AML-193 (cell line): ENCODE measurements at regions not wholly inside any gene's neighbourhood (a gene's known extent, or its start where the extent isn't known, plus 50 kb on each side); places are given as distances from the start of the nearest gene placed in this dataset.
A peak's percentile ranks its signal among the peaks of the same experiment; 100 is the strongest.
"Not testable (repeated sequence)": the region's sequence is repeated elsewhere in the genome, so short reads cannot be mapped to it uniquely, and the experiment has no call there.

Experiments used
- DNase-seq, 2 experiments: peaks; one replicate each; lab custom pipeline; 2025; lab: John Stamatoyannopoulos, UW

DNA sequence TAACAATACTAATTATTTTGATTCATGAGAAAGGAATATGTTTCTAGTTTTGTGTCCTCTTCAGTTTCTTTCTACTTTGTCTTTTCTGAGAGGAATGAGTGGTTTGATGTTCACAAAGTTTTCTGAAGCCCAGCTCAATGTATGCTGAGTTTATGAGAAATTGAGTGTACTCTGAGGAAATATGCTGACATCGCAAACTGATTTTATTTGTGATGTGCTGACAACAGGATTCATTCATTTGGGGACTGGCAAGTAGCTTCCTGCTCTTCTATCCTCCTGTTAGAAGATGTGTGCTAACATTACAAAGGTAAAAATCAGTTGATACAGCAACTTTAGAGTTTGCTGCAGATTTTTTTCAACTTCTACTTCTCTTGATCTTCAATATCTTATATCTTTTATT is 403.2 kb upstream of the CDH19 start:
- no peak for DNase-seq

- no peak for DNase-seq
Measured at GRCh38 chr18:67001052-67001451, 397.2 kb upstream of the CDH19 start.

DNA sequence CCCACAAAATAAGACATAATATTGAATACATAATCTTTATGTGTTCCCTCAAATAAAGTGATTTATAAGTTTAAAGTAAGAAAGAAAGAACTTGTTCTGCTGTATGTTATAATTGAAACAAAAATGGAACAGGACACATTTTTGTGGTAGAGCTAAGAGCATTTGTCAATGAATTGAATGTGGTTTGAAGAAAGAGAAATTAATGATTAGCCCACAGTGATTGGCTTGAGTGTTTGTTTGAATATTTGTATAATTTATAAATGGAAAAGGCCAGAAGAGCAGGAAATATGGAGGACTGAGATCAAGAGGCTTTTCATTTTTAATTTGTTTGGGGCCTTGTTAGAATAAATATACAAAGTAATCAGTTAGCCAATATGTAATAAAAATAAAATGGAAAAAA is 395.1 kb upstream of the CDH19 start:
- no peak for DNase-seq

GRCh38 chr18:66995270-66995669 is 391.4 kb upstream of the CDH19 start:
- DNase-seq, result no peak

DNA sequence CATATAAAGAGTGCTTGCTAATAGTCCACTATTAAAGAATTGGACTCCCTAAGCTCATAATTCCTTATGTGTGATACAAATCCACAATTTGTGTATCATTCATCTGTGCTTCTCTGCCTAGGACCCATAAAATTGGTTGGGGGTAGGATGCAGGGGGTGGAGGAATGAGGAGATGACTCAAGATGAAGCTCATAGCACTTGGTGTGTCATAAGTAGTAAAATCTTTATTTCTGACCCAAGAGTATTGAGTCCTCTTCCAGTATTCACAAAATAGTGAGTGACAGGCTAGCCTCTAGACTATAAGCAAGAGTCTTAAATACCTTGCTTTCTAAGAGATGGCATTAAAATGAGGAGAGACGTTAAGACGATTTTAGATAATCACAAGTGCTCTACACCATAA is 390.9 kb upstream of the CDH19 start:
- no peak for DNase-seq

GRCh38 chr18:66993492-66993891 is 389.6 kb upstream of the CDH19 start:
- no peak for DNase-seq

GRCh38 chr18:66990909-66991308 is 387.0 kb upstream of the CDH19 start:
- DNase-seq, result no peak

GRCh38 chr18:66979009-66979408 is 375.1 kb upstream of the CDH19 start:
- no peak for DNase-seq

DNA sequence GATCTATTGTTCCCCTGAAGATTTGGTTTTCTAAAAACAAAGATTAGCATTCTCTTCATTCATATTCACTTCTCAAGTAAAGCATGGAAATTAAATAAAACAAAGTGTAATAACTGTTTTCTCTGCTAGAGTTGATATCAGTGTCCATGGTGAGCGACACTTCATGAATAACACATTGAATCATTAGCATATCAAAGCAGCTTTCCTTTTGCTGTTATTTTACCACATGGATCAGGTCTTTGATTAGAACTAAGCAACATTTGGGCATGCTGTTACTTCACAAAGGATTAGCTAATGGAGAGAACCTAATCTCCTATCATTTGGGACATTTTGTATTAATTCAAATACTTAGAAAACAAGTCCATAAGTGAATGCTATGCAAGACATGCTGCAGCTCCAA is 368.8 kb upstream of the CDH19 start:
- no peak for DNase-seq

GRCh38 chr18:66971960-66972359 is 368.1 kb upstream of the CDH19 start:
- DNase-seq, result no peak

DNA sequence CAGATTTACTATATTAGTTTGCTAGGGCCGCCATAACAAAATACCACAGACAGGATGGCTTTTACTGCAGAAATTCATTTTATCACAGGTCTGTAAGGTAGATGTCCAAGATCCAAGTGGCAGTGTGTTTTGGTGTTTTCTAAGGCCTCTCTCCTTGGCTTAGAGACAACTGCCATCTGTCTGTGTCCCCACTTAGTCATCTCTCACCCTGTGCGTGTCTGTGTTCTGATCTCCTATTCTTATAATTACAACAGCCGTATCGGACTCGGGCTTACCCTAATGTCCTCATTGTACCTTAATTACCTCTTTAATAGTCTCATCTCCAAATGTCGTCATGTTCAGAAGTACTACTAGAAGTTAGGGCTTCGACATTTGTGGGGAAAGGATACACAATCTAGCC is 362.3 kb upstream of the CDH19 start:
- DNase-seq, result no peak

- no peak for DNase-seq
Measured at GRCh38 chr18:66958309-66958708, 354.4 kb upstream of the CDH19 start.

DNA sequence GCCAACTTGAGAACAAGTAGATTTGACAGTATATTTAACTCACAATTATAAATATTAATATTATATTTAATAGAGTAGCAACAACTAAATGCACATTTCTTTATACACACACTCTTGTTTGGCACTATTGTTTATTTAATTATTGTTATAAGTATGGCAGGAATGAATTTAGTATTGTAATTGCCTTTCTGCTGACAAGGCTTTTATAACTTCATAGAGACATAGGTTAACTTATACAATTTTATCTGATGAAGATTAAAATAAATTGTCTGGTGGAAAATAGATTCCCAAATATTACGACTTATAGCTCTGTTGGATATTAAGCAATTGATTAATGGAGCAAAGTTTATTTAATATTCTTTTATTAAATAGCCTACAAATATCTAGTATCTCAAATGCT is 347.9 kb upstream of the CDH19 start:
- DNase-seq, result no peak

GRCh38 chr18:66949419-66949818 is 345.5 kb upstream of the CDH19 start:
- DNase-seq, result no peak

DNA sequence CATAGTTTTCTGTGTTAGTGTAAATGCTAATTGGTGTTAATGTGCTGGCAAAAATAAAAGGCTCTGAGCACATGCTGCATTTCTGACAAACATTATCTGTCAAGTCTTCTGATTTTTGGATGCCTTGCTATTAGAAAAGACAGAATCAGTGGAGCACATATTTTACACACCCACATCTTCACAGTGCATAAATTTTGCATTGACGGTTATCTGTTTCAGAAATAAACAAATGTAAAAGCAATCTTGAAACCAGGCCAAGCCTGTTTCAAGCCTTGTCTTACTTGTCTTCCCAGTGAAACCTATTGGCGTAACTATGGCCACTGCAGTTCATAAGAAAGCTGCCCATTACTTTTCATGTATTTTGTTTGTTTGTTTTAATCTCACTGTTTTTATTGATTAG is 333.7 kb upstream of the CDH19 start:
- no peak for DNase-seq

DNA sequence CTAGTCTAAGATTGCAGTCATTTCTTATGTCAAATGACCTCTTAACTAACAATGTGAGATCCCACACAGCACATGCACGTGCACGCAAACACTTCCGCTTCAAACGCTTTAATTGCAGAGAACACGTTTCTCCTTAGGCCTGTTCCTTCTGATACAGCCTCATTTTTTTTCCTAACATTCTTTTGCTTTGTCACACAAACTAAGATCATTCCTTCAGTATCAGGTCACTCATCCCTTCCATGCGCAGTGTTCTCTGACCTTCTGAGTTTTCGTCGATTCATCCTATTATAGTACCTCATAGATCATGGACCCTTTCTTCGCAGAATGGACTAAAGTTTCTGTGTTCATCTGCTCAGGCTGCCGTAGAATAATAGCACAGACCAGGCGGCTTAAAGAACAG is 327.1 kb upstream of the CDH19 start:
- no peak for DNase-seq

- DNase-seq, result no peak
Measured at GRCh38 chr18:66916834-66917233, 312.9 kb upstream of the CDH19 start.

DNA sequence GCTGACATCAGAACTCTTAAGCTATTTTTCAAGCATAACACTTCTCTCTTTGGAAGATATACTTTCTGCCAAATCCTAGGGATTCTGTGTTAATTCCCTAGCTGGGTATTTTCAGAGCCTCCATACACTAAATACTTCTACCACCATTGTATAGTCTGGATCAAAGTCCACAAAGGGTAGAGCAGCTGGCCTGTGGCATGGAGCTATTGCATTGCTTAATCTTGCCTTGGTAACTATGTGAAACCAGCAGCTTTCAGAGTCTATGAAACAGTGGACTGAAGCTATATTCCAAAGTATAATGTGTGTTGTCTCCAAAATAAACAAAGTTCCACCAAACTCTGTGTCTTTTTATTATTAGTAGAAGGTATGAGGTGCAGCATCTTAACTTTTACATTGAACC is 296.9 kb upstream of the CDH19 start:
- DNase-seq, result no peak

DNA sequence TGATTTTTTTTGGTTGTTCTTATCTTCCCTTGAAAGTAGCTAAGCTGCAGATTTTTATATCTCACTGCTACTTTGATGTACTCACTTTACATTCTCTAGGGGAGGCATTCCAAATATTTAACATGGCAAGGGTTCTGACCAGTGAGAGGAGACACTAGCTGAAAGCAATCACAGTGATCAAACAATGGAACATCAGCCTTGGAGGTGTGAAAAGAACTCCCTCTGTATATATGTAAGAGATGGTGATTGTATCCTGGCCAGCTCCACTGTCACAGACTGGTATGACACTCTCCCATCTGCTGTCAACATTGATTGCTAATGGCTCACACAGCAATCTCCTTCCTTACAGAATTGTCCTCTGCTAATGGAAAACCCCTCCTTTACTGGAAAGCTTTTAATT is 291.7 kb upstream of the CDH19 start:
- no peak for DNase-seq

DNA sequence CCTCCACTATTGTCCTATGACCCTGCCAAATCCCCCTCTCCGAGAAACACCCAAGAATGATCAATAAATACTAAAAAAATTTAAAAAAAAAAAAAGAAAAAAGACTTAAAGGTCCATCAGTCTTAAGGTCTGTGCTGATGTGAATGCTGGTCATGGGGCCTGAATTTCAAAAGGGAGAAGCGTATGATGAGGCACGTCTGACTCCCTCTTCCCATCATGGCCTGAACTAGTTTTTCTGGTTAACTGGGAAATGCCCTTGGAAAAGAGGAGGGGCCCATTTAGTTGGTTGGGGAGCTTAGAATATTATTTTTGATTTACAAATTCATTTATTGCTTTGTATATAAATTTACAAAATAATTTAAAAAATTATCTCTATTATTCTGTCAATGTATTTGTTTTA is 291.0 kb upstream of the CDH19 start:
- no peak for DNase-seq

DNA sequence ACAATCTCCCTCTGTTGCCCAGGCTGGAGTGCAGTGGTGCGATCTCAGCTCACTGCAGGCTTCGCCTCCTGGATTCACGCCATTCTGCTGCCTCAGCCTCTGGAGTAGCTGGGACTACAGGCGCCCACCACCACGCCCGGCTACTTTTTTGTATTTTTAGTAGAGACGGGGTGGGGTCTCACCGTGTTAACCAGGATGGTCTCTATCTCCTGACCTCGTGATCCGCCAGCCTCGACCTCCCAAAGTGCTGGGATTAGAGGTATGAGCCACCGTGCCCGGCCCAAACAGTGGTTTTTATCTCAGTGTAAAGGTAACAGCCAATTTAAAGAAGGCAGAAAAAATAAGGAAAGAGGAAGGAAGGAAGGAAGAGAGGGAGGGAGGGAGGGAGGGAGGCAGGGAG is 288.5 kb upstream of the CDH19 start:
- not testable (repeated sequence) for DNase-seq

GRCh38 chr18:66874812-66875474 is 271.1 kb upstream of the CDH19 start:
- no peak for DNase-seq

GRCh38 chr18:66874375-66874774 is 270.5 kb upstream of the CDH19 start:
- DNase-seq, result no peak

DNA sequence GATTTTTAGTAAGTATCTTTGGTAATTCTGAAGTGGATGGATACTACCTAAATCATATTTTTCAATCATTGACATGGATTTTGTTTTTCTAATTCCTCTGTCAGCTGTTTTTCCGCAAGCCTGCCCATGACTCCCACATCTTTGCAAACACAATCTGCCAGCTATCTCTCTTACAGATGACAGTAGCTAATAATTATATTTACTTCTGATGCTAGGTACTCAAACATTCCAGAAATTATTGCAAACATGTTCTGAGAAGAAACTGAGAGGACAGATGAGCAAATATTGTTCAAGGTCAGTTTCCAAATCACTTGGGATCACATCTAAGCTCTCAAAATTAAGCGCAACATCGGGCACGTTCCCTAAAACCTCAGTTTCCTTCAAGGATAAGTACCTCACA is 270.0 kb upstream of the CDH19 start:
- no peak for DNase-seq

GRCh38 chr18:66872277-66872676 is 268.4 kb upstream of the CDH19 start:
- peak; percentile 3 to 11 for DNase-seq
